ENCODE measurements at regions not wholly inside any gene's neighbourhood (a gene's known extent, or its start where the extent isn't known, plus 50 kb on each side); places are given as distances from the start of the nearest gene placed in this dataset.

GRCh38 chr12:125677829-125678228 lies 612.6 kb downstream of the AACS start:
- no peak for TF ChIP-seq CTCF (IDR thresholded peaks at IDR 0.05; ENCODE audit: low read depth, low read length, missing control alignments)
- H3K4me3 ChIP-seq (replicated peaks; ENCODE audit: low read depth, low read length): no peak overlapping the region
- no peak for DNase-seq (ENCODE audit: extremely low read depth, low read depth)

GRCh38 chr12:125678589-125678993 lies 613.4 kb downstream of the AACS start:
- TF ChIP-seq CTCF (IDR thresholded peaks at IDR 0.05; ENCODE audit: low read depth, low read length, missing control alignments): no peak
- H3K4me3 ChIP-seq (replicated peaks; ENCODE audit: low read depth, low read length): no peak overlapping the region
- no peak for DNase-seq (ENCODE audit: extremely low read depth, low read depth)

- H3K4me3 ChIP-seq (replicated peaks; ENCODE audit: low read depth, low read length): no peak overlapping the region
- no peak for TF ChIP-seq CTCF (IDR thresholded peaks at IDR 0.05; ENCODE audit: low read depth, low read length, missing control alignments)
- DNase-seq (ENCODE audit: extremely low read depth, low read depth): no peak
Observed at GRCh38 chr12:125683748-125684381, 618.6 kb downstream of the AACS start.

- no peak overlapping the region for H3K4me3 ChIP-seq (replicated peaks; ENCODE audit: low read depth, low read length)
- no peak for DNase-seq (ENCODE audit: extremely low read depth, low read depth)
- no peak for TF ChIP-seq CTCF (IDR thresholded peaks at IDR 0.05; ENCODE audit: low read depth, low read length, missing control alignments)
Observed at GRCh38 chr12:125684968-125685790, 619.9 kb downstream of the AACS start.

GRCh38 chr12:125685915-125686314 lies 620.7 kb downstream of the AACS start:
- no peak overlapping the region for H3K4me3 ChIP-seq (replicated peaks; ENCODE audit: low read depth, low read length)
- no peak for TF ChIP-seq CTCF (IDR thresholded peaks at IDR 0.05; ENCODE audit: low read depth, low read length, missing control alignments)
- no peak for DNase-seq (ENCODE audit: extremely low read depth, low read depth)

GRCh38 chr12:125687403-125687802 lies 622.2 kb downstream of the AACS start:
- DNase-seq (ENCODE audit: extremely low read depth, low read depth): no peak
- H3K4me3 ChIP-seq (replicated peaks; ENCODE audit: low read depth, low read length): no peak overlapping the region
- no peak for TF ChIP-seq CTCF (IDR thresholded peaks at IDR 0.05; ENCODE audit: low read depth, low read length, missing control alignments)
